ENCODE measurements at regions not wholly inside any gene's neighbourhood (a gene's known extent, or its start where the extent isn't known, plus 50 kb on each side); places are given as distances from the start of the nearest gene placed in this dataset.
"Not testable (repeated sequence)": the region's sequence is repeated elsewhere in the genome, so short reads cannot be mapped to it uniquely, and the experiment has no call there.

- DNase-seq = not testable (repeated sequence)
Measured at GRCh38 chr6:977226-977625, 284.3 kb upstream of the EXOC2 start.

- no peak for DNase-seq
Measured at GRCh38 chr6:971981-972640, 279.2 kb upstream of the EXOC2 start.

GRCh38 chr6:968791-969190 is 275.9 kb upstream of the EXOC2 start:
- DNase-seq = no peak

GRCh38 chr6:967701-968100 is 274.8 kb upstream of the EXOC2 start:
- no peak for DNase-seq

- no peak for DNase-seq
Measured at GRCh38 chr6:965343-965742, 272.4 kb upstream of the EXOC2 start.

GRCh38 chr6:963456-963855 is 270.5 kb upstream of the EXOC2 start:
- DNase-seq = no peak

- no peak for DNase-seq
Measured at GRCh38 chr6:961407-961960, 268.5 kb upstream of the EXOC2 start.

GRCh38 chr6:960356-960755 is 267.4 kb upstream of the EXOC2 start:
- DNase-seq = no peak

GRCh38 chr6:958488-958887 is 265.5 kb upstream of the EXOC2 start:
- no peak for DNase-seq

- DNase-seq = no peak
Measured at GRCh38 chr6:951399-952181, 258.7 kb upstream of the EXOC2 start.

- DNase-seq = no peak
Measured at GRCh38 chr6:947235-947934, 254.4 kb upstream of the EXOC2 start.

GRCh38 chr6:946546-946945 is 253.6 kb upstream of the EXOC2 start:
- DNase-seq = no peak

GRCh38 chr6:939526-940252 is 246.8 kb upstream of the EXOC2 start:
- no peak for DNase-seq

GRCh38 chr6:938916-939315 is 246.0 kb upstream of the EXOC2 start:
- DNase-seq = no peak

- DNase-seq = no peak
Measured at GRCh38 chr6:938271-938905, 245.4 kb upstream of the EXOC2 start.

GRCh38 chr6:935582-935981 is 242.6 kb upstream of the EXOC2 start:
- DNase-seq = no peak

GRCh38 chr6:934686-935085 is 241.7 kb upstream of the EXOC2 start:
- no peak for DNase-seq

GRCh38 chr6:931919-932318 is 239.0 kb upstream of the EXOC2 start:
- not testable (repeated sequence) for DNase-seq

- DNase-seq = no peak
Measured at GRCh38 chr6:927157-927556, 234.2 kb upstream of the EXOC2 start.

GRCh38 chr6:925656-926213 is 232.8 kb upstream of the EXOC2 start:
- no peak for DNase-seq

- no peak for DNase-seq
Measured at GRCh38 chr6:924661-925060, 231.7 kb upstream of the EXOC2 start.

GRCh38 chr6:921400-921799 is 228.5 kb upstream of the EXOC2 start:
- no peak for DNase-seq

Measured in retina (tissue), 1 donor.